Testis (tissue), 2 donors: ENCODE measurements at regions not wholly inside any gene's neighbourhood (a gene's known extent, or its start where the extent isn't known, plus 50 kb on each side); places are given as distances from the start of the nearest gene placed in this dataset.
"Not testable (repeated sequence)": the region's sequence is repeated elsewhere in the genome, so short reads cannot be mapped to it uniquely, and the experiment has no call there.

Experiments
- DNase-seq: peaks from one replicate; pipeline ENCODE4 v3.0.0-alpha.2; 2019
- H3K27ac ChIP-seq, 2 donors: fragments of 200-600 bp; sonication (generic); one replicate each; pipeline ENCODE4 v1.5.1; 2019
- H3K27me3 ChIP-seq: fragments of 200-600 bp; sonication (generic); one replicate; pipeline ENCODE4 v1.5.1; 2019
- H3K36me3 ChIP-seq: fragments of 200-600 bp; sonication (generic); one replicate; pipeline ENCODE4 v1.5.1; 2017; ENCODE audit warnings: low read depth; ENCODE audit errors: missing control alignments
- H3K4me1 ChIP-seq: fragments of 200-600 bp; sonication (generic); one replicate; pipeline ENCODE4 v1.5.1; 2019
- H3K4me3 ChIP-seq, 2 donors: fragments of 200-600 bp; sonication (generic); one replicate each; pipeline ENCODE4 v1.5.1; 2017 to 2019
- H3K9me3 ChIP-seq: fragments of 200-600 bp; sonication (generic); one replicate; pipeline ENCODE4 v1.5.1; 2017
- POLR2A ChIP-seq: fragments of 450-650 bp; IDR thresholded peaks from one replicate; pipeline ENCODE4 v1.6.1; 2017; ENCODE audit warnings: antibody characterized with exemption, mild to moderate bottlenecking, moderate library complexity
- WGBS, 2 donors: methylation state at CpG; one replicate each; pipeline ENCODE4 v1.1.5; 2018; 5-methylcytosine and 5-hydroxymethylcytosine counted together
- intact Hi-C: fragments of 100-400 bp; cut with DNase I; formaldehyde crosslinking; loops from one replicate; pipeline ENCODE4 v1.15.1; 2023; ENCODE audit warnings: low total_unique reads
- TF ChIP-seq, protein P1 (sequence below), 3 experiments: fragments of 450-650 bp in 2 of 3; fragments of 200-600 bp in 1 of 3; sonication (generic) in 1 of 3; IDR thresholded peaks; one replicate each; pipeline ENCODE4 v1.5.1; 2016 to 2019; ENCODE audit warnings: antibody characterized with exemption in 3 of 3, mild to moderate bottlenecking in 2 of 3, moderate library complexity in 1 of 3

DNA sequence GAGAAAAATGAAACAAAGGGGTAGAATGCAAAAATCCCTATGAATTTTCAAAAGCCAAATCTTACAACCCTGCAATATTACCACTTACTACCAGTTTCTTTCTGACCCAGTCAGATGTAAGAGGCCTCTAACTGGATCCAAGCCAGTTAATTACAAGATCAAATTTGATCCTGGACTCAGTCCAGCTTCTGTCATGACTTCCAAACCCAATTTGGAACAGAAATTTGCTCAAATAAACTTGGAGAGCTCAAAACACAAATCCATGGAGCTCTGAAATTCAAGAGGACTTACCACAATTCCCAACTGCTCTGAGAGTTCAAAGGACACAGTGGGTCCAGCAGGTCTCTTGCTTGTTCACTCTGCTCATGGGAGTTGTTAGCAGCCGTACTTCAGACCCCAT, 1271.7 kb upstream of the SLC39A10 start:
- H3K27me3 ChIP-seq, result no peaks in the 10 kb centered on the region
- no peak overlapping the region for H3K4me3 ChIP-seq
- no peak for TF ChIP-seq POLR2A
- TF ChIP-seq, protein P1, sequence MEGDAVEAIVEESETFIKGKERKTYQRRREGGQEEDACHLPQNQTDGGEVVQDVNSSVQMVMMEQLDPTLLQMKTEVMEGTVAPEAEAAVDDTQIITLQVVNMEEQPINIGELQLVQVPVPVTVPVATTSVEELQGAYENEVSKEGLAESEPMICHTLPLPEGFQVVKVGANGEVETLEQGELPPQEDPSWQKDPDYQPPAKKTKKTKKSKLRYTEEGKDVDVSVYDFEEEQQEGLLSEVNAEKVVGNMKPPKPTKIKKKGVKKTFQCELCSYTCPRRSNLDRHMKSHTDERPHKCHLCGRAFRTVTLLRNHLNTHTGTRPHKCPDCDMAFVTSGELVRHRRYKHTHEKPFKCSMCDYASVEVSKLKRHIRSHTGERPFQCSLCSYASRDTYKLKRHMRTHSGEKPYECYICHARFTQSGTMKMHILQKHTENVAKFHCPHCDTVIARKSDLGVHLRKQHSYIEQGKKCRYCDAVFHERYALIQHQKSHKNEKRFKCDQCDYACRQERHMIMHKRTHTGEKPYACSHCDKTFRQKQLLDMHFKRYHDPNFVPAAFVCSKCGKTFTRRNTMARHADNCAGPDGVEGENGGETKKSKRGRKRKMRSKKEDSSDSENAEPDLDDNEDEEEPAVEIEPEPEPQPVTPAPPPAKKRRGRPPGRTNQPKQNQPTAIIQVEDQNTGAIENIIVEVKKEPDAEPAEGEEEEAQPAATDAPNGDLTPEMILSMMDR (IDR thresholded peaks at IDR 0.05), result no peak
- H3K4me1 ChIP-seq, result no peaks in the 10 kb centered on the region
- no peak overlapping the region for H3K27ac ChIP-seq
- intact Hi-C loops, result no loop called here
- 82 to 88% methylated on average over 1 of the region's 1 CpG for WGBS, 2 donors
- H3K9me3 ChIP-seq, result no peaks in the 10 kb centered on the region
- DNase-seq, result no peak
- H3K36me3 ChIP-seq, result no peaks in the 10 kb centered on the region

DNA sequence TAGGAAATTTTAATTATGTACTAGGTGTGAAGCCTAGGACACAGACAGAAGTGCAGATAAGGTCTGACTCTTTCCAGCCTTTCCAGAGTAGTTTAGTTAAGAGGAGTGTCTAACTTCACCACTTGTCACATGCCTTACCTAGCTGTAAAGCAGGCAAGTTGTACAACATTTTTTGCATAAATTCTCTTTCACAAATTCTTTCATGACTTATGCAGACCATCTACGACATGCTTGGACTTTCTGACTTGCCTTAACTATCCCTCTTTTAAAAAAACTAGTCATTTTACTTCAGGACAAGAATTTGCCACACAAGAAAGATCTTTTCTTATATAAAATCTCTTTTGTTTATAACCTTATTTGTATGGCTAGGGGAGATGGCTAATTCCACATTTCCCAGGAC, 1273.6 kb upstream of the SLC39A10 start:
- WGBS, 2 donors, result 15 to 39% methylated on average over 1 of the region's 1 CpG
- H3K36me3 ChIP-seq, result no peaks in the 10 kb centered on the region
- H3K27me3 ChIP-seq, result no peaks in the 10 kb centered on the region
- no peak for DNase-seq
- H3K4me1 ChIP-seq, result no peaks in the 10 kb centered on the region
- no peak overlapping the region for H3K27ac ChIP-seq
- no peaks in the 10 kb centered on the region for H3K9me3 ChIP-seq
- H3K4me3 ChIP-seq, result no peak overlapping the region
- intact Hi-C loops, result no loop called here
- TF ChIP-seq, protein P1 (IDR thresholded peaks at IDR 0.05), result no peak
- no peak for TF ChIP-seq POLR2A

- no peak overlapping the region for H3K4me3 ChIP-seq
- H3K9me3 ChIP-seq, result no peaks in the 10 kb centered on the region
- intact Hi-C loops, result no loop called here
- no peak for TF ChIP-seq POLR2A
- TF ChIP-seq, protein P1 (IDR thresholded peaks at IDR 0.05), result no peak
- H3K4me1 ChIP-seq, result no peaks in the 10 kb centered on the region
- DNase-seq, result no peak
- H3K36me3 ChIP-seq, result no peaks in the 10 kb centered on the region
- no peaks in the 10 kb centered on the region for H3K27me3 ChIP-seq
- H3K27ac ChIP-seq, result no peak overlapping the region
Measured at GRCh38 chr2:194382221-194382620, 1274.8 kb upstream of the SLC39A10 start.

DNA sequence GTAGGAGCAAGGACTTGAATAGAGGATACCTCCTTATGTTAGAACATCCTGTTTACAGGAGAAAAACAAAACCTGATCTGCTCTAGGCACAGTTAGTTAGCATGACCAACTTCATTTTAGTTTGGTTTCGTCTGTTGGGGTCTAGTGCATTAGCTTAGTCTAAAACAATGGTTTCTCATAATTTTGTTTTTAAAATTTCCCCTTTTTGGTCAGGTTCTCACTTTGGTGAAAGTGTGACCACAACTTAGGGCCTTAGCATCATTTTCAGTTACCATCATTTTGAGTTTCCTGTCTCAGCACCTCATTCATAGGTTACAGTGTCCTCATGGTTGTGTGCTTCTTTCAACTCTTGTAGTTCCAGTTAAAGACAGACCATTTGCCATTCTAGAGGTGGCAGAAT, 1277.0 kb upstream of the SLC39A10 start:
- no peaks in the 10 kb centered on the region for H3K36me3 ChIP-seq
- WGBS, 2 donors, result 78 to 82% methylated on average over 1 of the region's 1 CpG
- no peak for DNase-seq

GRCh38 chr2:194367390-194367789, 1289.6 kb upstream of the SLC39A10 start:
- H3K36me3 ChIP-seq, DNase-seq, H3K27me3 ChIP-seq, H3K27ac ChIP-seq, H3K4me1 ChIP-seq, H3K4me3 ChIP-seq, H3K9me3 ChIP-seq, intact Hi-C loops: not testable (repeated sequence)
- 61 to 67% methylated on average over 3 of the region's 3 CpGs for WGBS, 2 donors

More for the DNA sequence above, 1277.0 kb upstream of the SLC39A10 start:
- Histone ChIP-seq H3K27ac (no peak overlapping the region), H3K4me3 (no peak overlapping the region), H3K27me3 (no peaks in the 10 kb centered on the region), H3K4me1 (no peaks in the 10 kb centered on the region), H3K9me3 (no peaks in the 10 kb centered on the region)
- no peak for TF ChIP-seq POLR2A
- TF ChIP-seq, protein P1 (IDR thresholded peaks at IDR 0.05), result no peak
- intact Hi-C loops, result no loop called here
